ENCODE measurements at regions not wholly inside any gene's neighbourhood (a gene's known extent, or its start where the extent isn't known, plus 50 kb on each side); places are given as distances from the start of the nearest gene placed in this dataset.

DNA sequence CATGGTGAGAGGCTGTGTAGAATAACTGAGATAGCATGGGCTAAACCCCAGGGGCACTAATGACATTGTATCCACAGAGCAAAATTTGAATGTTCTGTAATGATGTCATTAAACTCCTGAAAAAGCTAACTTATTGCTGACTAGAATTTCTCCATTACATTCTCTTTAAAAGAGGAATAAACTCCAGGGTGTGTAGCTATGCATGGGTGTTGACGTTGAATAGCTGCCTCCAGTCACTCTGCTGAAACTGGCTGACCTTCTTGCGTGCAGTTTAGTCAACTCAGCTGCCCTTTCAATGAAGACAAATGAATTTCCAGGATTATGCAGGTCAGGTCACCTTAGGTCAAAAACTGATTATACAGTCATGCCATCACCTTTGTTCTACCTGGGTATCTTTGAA, 617.5 kb upstream of the WWC1 start:
- CTCF ChIA-PET (ENCODE audit: low intra/inter-chr PET ratio, low total read pairs), result no interaction called here
- no peak overlapping the region for H3K27ac ChIP-seq (ENCODE audit: extremely low read length, insufficient read depth, low read length)
- no peak overlapping the region for H3K9ac ChIP-seq (ENCODE audit: insufficient read depth, low read depth, low read length)
- POLR2A ChIA-PET, result no interaction called here
- ATAC-seq (no peak), DNase-seq (ENCODE audit: low spot score) (no peak), FAIRE-seq (no peak)
- H3K36me3 ChIP-seq (replicated peaks in 1 of 2; ENCODE audit: control insufficient read depth in 1 of 2, insufficient read depth in 2 of 2, low read length in 2 of 2), result no peaks in the 10 kb centered on the region
- H3K27me3 ChIP-seq (ENCODE audit: control insufficient read depth in 1 of 2, insufficient read depth in 2 of 2, low read length in 2 of 2), result no peaks in the 10 kb centered on the region
- no peak overlapping the region for H2AFZ ChIP-seq (ENCODE audit: low read length)
- H3K4me1 ChIP-seq (ENCODE audit: insufficient read depth, low read length), result no peaks in the 10 kb centered on the region
- H3K79me2 ChIP-seq (ENCODE audit: insufficient read depth, low read length), result no peaks in the 10 kb centered on the region
- H4K20me1 ChIP-seq (ENCODE audit: insufficient read depth, low read length), result no peaks in the 10 kb centered on the region
- in situ Hi-C loops (cut with HindIII; ENCODE audit: extremely low pct_ligation_motif_present, low pct_unique_long_range_greater_than_20kb), result no loop called here
- H3K4me2 ChIP-seq (ENCODE audit: low read depth, low read length), result no peak overlapping the region
- WGBS (ENCODE audit: low lambda C conversion rate), result 0% methylated on average over 2 of the region's 2 CpGs
- H3K4me3 ChIP-seq (replicated peaks in 1 of 3; ENCODE audit: insufficient read depth in 1 of 3, low read depth in 2 of 3, low read length in 3 of 3), result no peak overlapping the region
- no TSS peak for BruUV-seq (replicated peaks)
- peaks cover 4% of the 10 kb centered on the region; the same call in 1 of the 2 replicates for H3K9me3 ChIP-seq (ENCODE audit: low read length)
- intact Hi-C loops (cut with micrococcal nuclease; ENCODE audit: unreplicated experiment), result no loop called here
- no peak for TF ChIP-seq ZNF616 (CRISPR knock-in tag; IDR thresholded peaks at IDR 0.05; ENCODE audit: low read depth)
- no peak for TF ChIP-seq DR1 (CRISPR knock-in tag; IDR thresholded peaks at IDR 0.05)
- TF ChIP-seq ZNF569 (CRISPR knock-in tag; IDR thresholded peaks at IDR 0.05; ENCODE audit: borderline replicate concordance), result no peak
- no peak for TF ChIP-seq RARG (CRISPR knock-in tag; IDR thresholded peaks at IDR 0.05; ENCODE audit: low read depth)

GRCh38 chr5:167678481-167678880, 613.0 kb upstream of the WWC1 start:
- H3K27me3 ChIP-seq (ENCODE audit: control insufficient read depth in 1 of 2, insufficient read depth in 2 of 2, low read length in 2 of 2), result no peaks in the 10 kb centered on the region
- POLR2A ChIA-PET, result no interaction called here
- no peaks in the 10 kb centered on the region for H3K4me1 ChIP-seq (ENCODE audit: insufficient read depth, low read length)
- CTCF ChIA-PET (ENCODE audit: low intra/inter-chr PET ratio, low total read pairs), result no interaction called here
- TF ChIP-seq, protein P1, sequence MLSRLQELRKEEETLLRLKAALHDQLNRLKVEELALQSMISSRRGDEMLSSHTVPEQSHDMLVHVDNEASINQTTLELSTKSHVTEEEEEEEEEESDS (CRISPR knock-in tag; IDR thresholded peaks at IDR 0.05; ENCODE audit: borderline replicate concordance), result no peak
- no peak for TF ChIP-seq THAP9 (CRISPR knock-in tag; IDR thresholded peaks at IDR 0.05; ENCODE audit: borderline replicate concordance)
- no peak for TF ChIP-seq SNAPC2 (CRISPR knock-in tag; IDR thresholded peaks at IDR 0.05)
- no peak for TF ChIP-seq ZNF569 (CRISPR knock-in tag; IDR thresholded peaks at IDR 0.05; ENCODE audit: borderline replicate concordance)
- TF ChIP-seq SIN3A (IDR thresholded peaks at IDR 0.05; ENCODE audit: borderline replicate concordance, low read depth, low read length), result no peak
- no peak for TF ChIP-seq ISX (CRISPR knock-in tag; conservative IDR thresholded peaks at IDR 0.05)
- no peak for TF ChIP-seq PRMT3 (CRISPR knock-in tag; IDR thresholded peaks at IDR 0.05; ENCODE audit: borderline replicate concordance, low read depth)
- no peak for TF ChIP-seq SP5 (CRISPR knock-in tag; IDR thresholded peaks at IDR 0.05; ENCODE audit: borderline replicate concordance, low read depth)
- TF ChIP-seq THAP11 (CRISPR knock-in tag; IDR thresholded peaks at IDR 0.05), result no peak
- FAIRE-seq, result no peak
- no peak overlapping the region for H3K9ac ChIP-seq (ENCODE audit: insufficient read depth, low read depth, low read length)
- DNase-seq (ENCODE audit: low spot score), result no peak
- no peaks in the 10 kb centered on the region for H3K79me2 ChIP-seq (ENCODE audit: insufficient read depth, low read length)
- H3K4me3 ChIP-seq (replicated peaks in 1 of 3; ENCODE audit: insufficient read depth in 1 of 3, low read depth in 2 of 3, low read length in 3 of 3), result no peak overlapping the region
- H3K9me3 ChIP-seq (ENCODE audit: low read length), result peaks cover 4% of the 10 kb centered on the region; the same call in 1 of the 2 replicates
- no peak overlapping the region for H2AFZ ChIP-seq (ENCODE audit: low read length)
- in situ Hi-C loops (cut with HindIII; ENCODE audit: extremely low pct_ligation_motif_present, low pct_unique_long_range_greater_than_20kb), result no loop called here
- H3K36me3 ChIP-seq (replicated peaks in 1 of 2; ENCODE audit: control insufficient read depth in 1 of 2, insufficient read depth in 2 of 2, low read length in 2 of 2), result no peaks in the 10 kb centered on the region
- H4K20me1 ChIP-seq (ENCODE audit: insufficient read depth, low read length), result no peaks in the 10 kb centered on the region
- WGBS (ENCODE audit: low lambda C conversion rate), result 12% methylated on average over 3 of the region's 3 CpGs
- ATAC-seq, result no peak
- no TSS peak for BruUV-seq (replicated peaks)
- H3K27ac ChIP-seq (ENCODE audit: extremely low read length, insufficient read depth, low read length), result no peak overlapping the region
- intact Hi-C loops (cut with micrococcal nuclease; ENCODE audit: unreplicated experiment), result no loop called here
- H3K4me2 ChIP-seq (ENCODE audit: low read depth, low read length), result no peak overlapping the region
